Activated T-cell treated with anti-CD3 and anti-CD28 coated beads for 1 hour (primary cell): ENCODE measurements at regions not wholly inside any gene's neighbourhood (a gene's known extent, or its start where the extent isn't known, plus 50 kb on each side); places are given as distances from the start of the nearest gene placed in this dataset.
"Not testable (repeated sequence)": the region's sequence is repeated elsewhere in the genome, so short reads cannot be mapped to it uniquely, and the experiment has no call there.

Experiments
- DNase-seq: peaks from one replicate; pipeline ENCODE4 v3.0.0-alpha.2; 2020; ENCODE audit warnings: low read depth

GRCh38 chr6:119491112-119491511, 141.6 kb upstream of the MAN1A1 start:
- DNase-seq = not testable (repeated sequence)

GRCh38 chr6:119490050-119490449, 140.5 kb upstream of the MAN1A1 start:
- not testable (repeated sequence) for DNase-seq

GRCh38 chr6:119484598-119484997, 135.0 kb upstream of the MAN1A1 start:
- no peak for DNase-seq

- DNase-seq = no peak
Measured at GRCh38 chr6:119483908-119484307, 134.3 kb upstream of the MAN1A1 start.

GRCh38 chr6:119482850-119483285, 133.3 kb upstream of the MAN1A1 start:
- DNase-seq = no peak

- DNase-seq = no peak
Measured at GRCh38 chr6:119481976-119482375, 132.4 kb upstream of the MAN1A1 start.

- DNase-seq = no peak
Measured at GRCh38 chr6:119480961-119481497, 131.5 kb upstream of the MAN1A1 start.

- DNase-seq = no peak
Measured at GRCh38 chr6:119479860-119480655, 130.5 kb upstream of the MAN1A1 start.

GRCh38 chr6:119476554-119476953, 127.0 kb upstream of the MAN1A1 start:
- DNase-seq = no peak

- DNase-seq = no peak
Measured at GRCh38 chr6:119476024-119476423, 126.5 kb upstream of the MAN1A1 start.

GRCh38 chr6:119470893-119471542, 121.5 kb upstream of the MAN1A1 start:
- DNase-seq = no peak

- DNase-seq = no peak
Measured at GRCh38 chr6:119467488-119468081, 118.0 kb upstream of the MAN1A1 start.

- DNase-seq = no peak
Measured at GRCh38 chr6:119466226-119466625, 116.7 kb upstream of the MAN1A1 start.

- DNase-seq = no peak
Measured at GRCh38 chr6:119463081-119463626, 113.6 kb upstream of the MAN1A1 start.

GRCh38 chr6:119461187-119461586, 111.6 kb upstream of the MAN1A1 start:
- DNase-seq = no peak

GRCh38 chr6:119459207-119459974, 109.8 kb upstream of the MAN1A1 start:
- DNase-seq = no peak

GRCh38 chr6:119454714-119455113, 105.2 kb upstream of the MAN1A1 start:
- DNase-seq = no peak

GRCh38 chr6:119453242-119454200, 104.0 kb upstream of the MAN1A1 start:
- DNase-seq = no peak

GRCh38 chr6:119449331-119450156, 100.0 kb upstream of the MAN1A1 start:
- DNase-seq = no peak

GRCh38 chr6:119447921-119448320, 98.4 kb upstream of the MAN1A1 start:
- DNase-seq = no peak
